ENCODE measurements at regions not wholly inside any gene's neighbourhood (a gene's known extent, or its start where the extent isn't known, plus 50 kb on each side); places are given as distances from the start of the nearest gene placed in this dataset.

DNA sequence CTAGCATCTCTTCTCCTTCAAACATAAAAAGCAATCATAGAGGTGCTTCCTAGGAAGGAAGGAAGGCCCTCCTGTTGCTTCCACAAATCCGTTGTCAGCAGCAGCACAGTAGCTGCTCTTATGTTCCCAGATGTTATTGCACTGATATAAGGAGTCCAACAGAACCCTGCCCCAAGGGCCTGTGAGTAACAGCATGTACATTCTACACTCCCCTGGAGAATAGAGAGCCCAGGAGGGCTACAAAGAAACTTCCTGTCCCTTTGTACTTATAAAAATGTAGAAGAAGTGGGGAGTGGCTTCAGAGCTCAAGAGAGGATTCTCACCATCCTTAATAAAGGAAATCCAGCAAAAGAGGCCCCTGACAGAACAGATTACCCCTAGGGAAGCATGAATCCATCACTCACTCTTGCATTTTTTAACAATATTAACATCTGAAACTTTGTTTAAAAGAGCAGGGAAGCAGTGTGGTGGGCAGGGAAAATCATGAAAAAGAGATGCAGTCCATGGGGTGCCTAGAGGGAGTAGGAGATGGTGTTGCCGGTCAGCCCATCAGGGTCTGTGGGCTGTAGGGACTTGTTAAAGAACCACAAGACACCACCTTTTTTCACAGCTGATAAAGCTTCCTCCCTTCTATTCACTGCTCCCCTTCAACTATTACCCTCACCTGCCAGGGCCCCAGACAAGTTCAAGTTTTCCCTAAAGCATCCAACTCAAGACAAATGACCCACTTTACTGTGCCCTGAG lies 104.5 kb upstream of the ADGRF1 start:
- DNase-seq, result no peak
- Mint-ChIP-seq H3K4me3 (no peak overlapping the region), H3K36me3 (ENCODE audit: low read depth) (no peaks in the 10 kb centered on the region), H3K4me1 (no peaks in the 10 kb centered on the region), H3K9me3 (no peaks in the 10 kb centered on the region), H3K27me3 (peaks cover 3% of the 10 kb centered on the region), H3K27ac (no peak overlapping the region)
- POLR2A ChIA-PET, result no interaction called here
- CTCF ChIA-PET, result no interaction called here

DNA sequence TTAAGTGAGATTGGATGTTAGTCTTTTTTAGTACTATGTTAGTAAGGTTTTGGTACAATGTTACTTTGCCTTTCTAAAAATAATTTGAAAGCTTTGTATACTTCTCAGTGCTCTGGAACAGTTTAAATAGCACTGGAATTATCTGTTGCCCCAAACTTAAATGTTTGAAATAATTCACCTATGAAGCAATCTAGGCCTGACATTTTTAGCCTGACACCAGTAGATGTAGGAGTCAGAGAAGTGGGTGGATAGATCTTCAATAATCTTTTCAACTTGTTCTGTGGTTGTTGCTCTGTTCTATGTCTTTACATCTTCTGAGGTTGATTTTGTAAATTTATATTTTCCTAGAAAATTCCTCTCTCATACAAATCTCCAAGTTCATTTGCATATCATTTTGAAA lies 103.1 kb upstream of the ADGRF1 start:
- Mint-ChIP-seq H3K27ac (no peak overlapping the region), H3K36me3 (ENCODE audit: low read depth) (no peaks in the 10 kb centered on the region), H3K4me1 (no peaks in the 10 kb centered on the region), H3K27me3 (peaks cover 3% of the 10 kb centered on the region), H3K9me3 (no peaks in the 10 kb centered on the region), H3K4me3 (no peak overlapping the region)
- DNase-seq, result no peak
- ChIA-PET POLR2A (no interaction called here), CTCF (no interaction called here)

DNA sequence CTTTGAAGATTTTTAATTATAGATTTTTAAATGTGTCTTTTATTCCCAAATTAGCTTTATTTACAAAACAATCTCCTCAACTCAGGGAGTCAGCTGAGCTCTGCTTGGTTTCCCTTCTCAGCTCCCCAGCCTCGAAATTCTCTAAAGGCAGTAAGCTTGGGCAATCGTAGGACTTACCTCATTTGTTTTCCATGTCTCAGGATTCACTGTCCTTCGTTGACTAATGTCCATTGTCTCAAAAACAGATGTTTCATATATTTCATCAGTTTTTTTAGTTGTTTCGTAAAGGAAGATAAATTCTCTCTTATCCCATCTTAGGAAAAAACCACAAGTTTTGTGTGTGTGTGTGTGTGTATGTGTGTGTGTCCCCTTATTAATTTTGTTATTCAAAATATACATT lies 102.2 kb upstream of the ADGRF1 start:
- no peak overlapping the region for H3K27ac Mint-ChIP-seq
- ChIA-PET POLR2A (no interaction called here), CTCF (no interaction called here)
- H3K36me3 Mint-ChIP-seq (ENCODE audit: low read depth), result no peaks in the 10 kb centered on the region
- peaks cover 3% of the 10 kb centered on the region for H3K27me3 Mint-ChIP-seq
- H3K4me3 Mint-ChIP-seq, result no peak overlapping the region
- H3K9me3 Mint-ChIP-seq, result no peaks in the 10 kb centered on the region
- DNase-seq, result no peak
- H3K4me1 Mint-ChIP-seq, result no peaks in the 10 kb centered on the region

- no peak overlapping the region for H3K4me3 Mint-ChIP-seq
- H3K36me3 Mint-ChIP-seq (ENCODE audit: low read depth), result no peaks in the 10 kb centered on the region
- no peak overlapping the region for H3K27ac Mint-ChIP-seq
- DNase-seq, result no peak
- ChIA-PET POLR2A (no interaction called here), CTCF (no interaction called here)
- no peaks in the 10 kb centered on the region for H3K9me3 Mint-ChIP-seq
- H3K4me1 Mint-ChIP-seq, result no peaks in the 10 kb centered on the region
- H3K27me3 Mint-ChIP-seq, result peaks cover 1% of the 10 kb centered on the region
Measured at GRCh38 chr6:47141963-47142362, 99.8 kb upstream of the ADGRF1 start.

GRCh38 chr6:47141171-47141570 lies 99.0 kb upstream of the ADGRF1 start:
- Mint-ChIP-seq H3K9me3 (no peaks in the 10 kb centered on the region), H3K4me3 (no peak overlapping the region), H3K36me3 (ENCODE audit: low read depth) (no peaks in the 10 kb centered on the region), H3K27ac (no peak overlapping the region), H3K27me3 (no peaks in the 10 kb centered on the region), H3K4me1 (no peaks in the 10 kb centered on the region)
- ChIA-PET CTCF (no interaction called here), POLR2A (no interaction called here)
- no peak for DNase-seq

DNA sequence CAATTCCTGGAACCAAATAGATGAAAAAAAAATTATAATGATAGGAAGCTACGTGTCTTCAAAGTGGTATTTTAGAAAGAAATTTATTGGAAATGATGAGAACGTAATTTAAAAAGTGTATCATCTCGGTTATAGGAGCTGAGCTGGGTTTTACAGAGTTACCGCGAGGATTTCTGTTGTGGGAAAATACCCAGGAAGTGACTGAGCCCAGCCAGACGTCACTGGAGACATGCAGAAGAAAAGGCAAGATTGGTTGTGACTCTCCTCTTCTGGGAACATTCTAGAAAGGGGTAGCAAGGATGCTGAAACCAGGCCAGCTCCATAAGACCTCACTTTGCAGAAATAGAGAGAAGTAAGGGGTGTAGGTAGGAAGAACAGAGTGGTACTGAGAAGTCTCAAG lies 95.9 kb upstream of the ADGRF1 start:
- ChIA-PET CTCF (no interaction called here), POLR2A (no interaction called here)
- Mint-ChIP-seq H3K9me3 (no peaks in the 10 kb centered on the region), H3K36me3 (ENCODE audit: low read depth) (no peaks in the 10 kb centered on the region), H3K4me1 (no peaks in the 10 kb centered on the region), H3K27ac (no peak overlapping the region), H3K27me3 (no peaks in the 10 kb centered on the region), H3K4me3 (no peak overlapping the region)
- DNase-seq, result no peak

GRCh38 chr6:47137073-47137472 lies 94.9 kb upstream of the ADGRF1 start:
- POLR2A ChIA-PET, result no interaction called here
- H3K4me3 Mint-ChIP-seq, result no peak overlapping the region
- DNase-seq, result no peak
- CTCF ChIA-PET, result no interaction called here
- H3K9me3 Mint-ChIP-seq, result no peaks in the 10 kb centered on the region
- H3K36me3 Mint-ChIP-seq (ENCODE audit: low read depth), result no peaks in the 10 kb centered on the region
- no peaks in the 10 kb centered on the region for H3K4me1 Mint-ChIP-seq
- H3K27me3 Mint-ChIP-seq, result no peaks in the 10 kb centered on the region
- H3K27ac Mint-ChIP-seq, result no peak overlapping the region

- DNase-seq, result no peak
- Mint-ChIP-seq H3K4me3 (no peak overlapping the region), H3K36me3 (ENCODE audit: low read depth) (no peaks in the 10 kb centered on the region), H3K9me3 (no peaks in the 10 kb centered on the region), H3K27ac (no peak overlapping the region), H3K27me3 (no peaks in the 10 kb centered on the region), H3K4me1 (no peaks in the 10 kb centered on the region)
- ChIA-PET POLR2A (no interaction called here), CTCF (no interaction called here)
Measured at GRCh38 chr6:47135772-47136171, 93.6 kb upstream of the ADGRF1 start.

GRCh38 chr6:47134476-47135189 lies 92.5 kb upstream of the ADGRF1 start:
- no peak for DNase-seq
- Mint-ChIP-seq H3K9me3 (no peaks in the 10 kb centered on the region), H3K36me3 (ENCODE audit: low read depth) (no peaks in the 10 kb centered on the region), H3K27me3 (no peaks in the 10 kb centered on the region), H3K27ac (no peak overlapping the region), H3K4me1 (no peaks in the 10 kb centered on the region), H3K4me3 (no peak overlapping the region)
- ChIA-PET POLR2A (no interaction called here), CTCF (interaction anchor here (0.7 kb wide), 1 partner anchor 942 kb away, joined by 3 read pairs; no protein-coding TSS in a partner anchor)

GRCh38 chr6:47133230-47134000 lies 91.3 kb upstream of the ADGRF1 start:
- H3K9me3 Mint-ChIP-seq, result no peaks in the 10 kb centered on the region
- no peaks in the 10 kb centered on the region for H3K4me1 Mint-ChIP-seq
- POLR2A ChIA-PET, result no interaction called here
- CTCF ChIA-PET, result no interaction called here
- no peaks in the 10 kb centered on the region for H3K27me3 Mint-ChIP-seq
- no peaks in the 10 kb centered on the region for H3K36me3 Mint-ChIP-seq (ENCODE audit: low read depth)
- H3K27ac Mint-ChIP-seq, result no peak overlapping the region
- no peak for DNase-seq
- no peak overlapping the region for H3K4me3 Mint-ChIP-seq

GRCh38 chr6:47132724-47133123 lies 90.6 kb upstream of the ADGRF1 start:
- H3K9me3 Mint-ChIP-seq, result no peaks in the 10 kb centered on the region
- H3K4me3 Mint-ChIP-seq, result no peak overlapping the region
- H3K4me1 Mint-ChIP-seq, result no peaks in the 10 kb centered on the region
- POLR2A ChIA-PET, result no interaction called here
- CTCF ChIA-PET, result no interaction called here
- H3K27me3 Mint-ChIP-seq, result no peaks in the 10 kb centered on the region
- no peaks in the 10 kb centered on the region for H3K36me3 Mint-ChIP-seq (ENCODE audit: low read depth)
- no peak for DNase-seq
- H3K27ac Mint-ChIP-seq, result no peak overlapping the region

DNA sequence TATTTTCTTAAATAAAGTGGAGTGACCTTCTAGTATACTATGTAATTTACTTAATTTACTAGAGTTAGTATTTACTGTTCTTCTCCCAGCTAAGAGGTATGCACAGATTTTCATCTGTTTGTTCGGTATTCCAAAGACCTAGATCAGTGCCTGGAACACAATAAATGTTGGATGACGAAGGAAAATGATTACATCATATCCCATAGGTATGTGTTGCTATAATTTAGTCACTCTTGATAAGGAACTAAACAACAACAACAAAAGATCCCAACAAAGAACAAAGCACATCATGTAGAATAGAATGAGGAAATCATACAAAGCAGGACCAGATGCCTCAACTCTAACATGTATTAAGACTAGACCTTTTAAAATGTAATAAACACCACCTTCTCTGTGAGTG lies 89.6 kb upstream of the ADGRF1 start:
- no peaks in the 10 kb centered on the region for H3K36me3 Mint-ChIP-seq (ENCODE audit: low read depth)
- no peak overlapping the region for H3K4me3 Mint-ChIP-seq
- ChIA-PET CTCF (no interaction called here), POLR2A (no interaction called here)
- no peaks in the 10 kb centered on the region for H3K4me1 Mint-ChIP-seq
- no peak for DNase-seq
- no peak overlapping the region for H3K27ac Mint-ChIP-seq
- H3K27me3 Mint-ChIP-seq, result no peaks in the 10 kb centered on the region
- no peaks in the 10 kb centered on the region for H3K9me3 Mint-ChIP-seq

- H3K36me3 Mint-ChIP-seq (ENCODE audit: low read depth), result no peaks in the 10 kb centered on the region
- H3K4me1 Mint-ChIP-seq, result no peaks in the 10 kb centered on the region
- H3K27me3 Mint-ChIP-seq, result peaks cover 1% of the 10 kb centered on the region
- ChIA-PET POLR2A (no interaction called here), CTCF (no interaction called here)
- no peaks in the 10 kb centered on the region for H3K9me3 Mint-ChIP-seq
- H3K27ac Mint-ChIP-seq, result no peak overlapping the region
- no peak overlapping the region for H3K4me3 Mint-ChIP-seq
- DNase-seq, result no peak
Measured at GRCh38 chr6:47130086-47130485, 88.0 kb upstream of the ADGRF1 start.

DNA sequence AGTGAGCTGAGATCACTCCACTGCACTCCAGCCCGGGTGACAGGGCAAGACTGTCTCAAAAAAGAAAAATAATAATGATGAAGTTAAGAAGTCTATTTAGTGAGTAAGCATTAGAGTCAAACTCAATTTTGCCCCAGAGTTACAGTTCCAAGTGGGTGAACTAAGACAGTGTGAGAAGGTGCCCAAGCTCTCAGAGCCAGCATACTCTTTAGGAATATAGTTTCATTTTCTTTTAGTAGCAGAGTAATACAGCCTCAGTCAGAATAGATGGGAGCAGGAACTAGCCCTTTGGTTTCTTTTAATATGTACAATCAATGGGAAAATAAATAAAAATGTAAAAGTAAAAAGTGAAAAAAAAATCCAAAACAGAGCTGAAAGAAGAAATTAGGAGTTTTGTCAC lies 87.0 kb upstream of the ADGRF1 start:
- ChIA-PET POLR2A (no interaction called here), CTCF (no interaction called here)
- Mint-ChIP-seq H3K4me3 (no peak overlapping the region), H3K9me3 (no peaks in the 10 kb centered on the region), H3K27ac (no peak overlapping the region), H3K27me3 (peaks cover 1% of the 10 kb centered on the region), H3K36me3 (ENCODE audit: low read depth) (no peaks in the 10 kb centered on the region), H3K4me1 (no peaks in the 10 kb centered on the region)
- no peak for DNase-seq

Data from activated CD4-positive, alpha-beta memory T cell treated with anti-CD3 and anti-CD28 coated beads, Interleukin-2, amount 10 ng/mL, durations not matched to agents 7 days and 5 days (primary cell).